Stimulated activated CD8-positive, alpha-beta memory T cell treated with anti-CD3 and anti-CD28 coated beads, Interleukin-12 subunit alpha, Interleukin-12 subunit beta, amount 100 ng/mL, for 1 hour (primary cell): ENCODE measurements at regions not wholly inside any gene's neighbourhood (a gene's known extent, or its start where the extent isn't known, plus 50 kb on each side); places are given as distances from the start of the nearest gene placed in this dataset.
"Not testable (repeated sequence)": the region's sequence is repeated elsewhere in the genome, so short reads cannot be mapped to it uniquely, and the experiment has no call there.

Source experiments
- DNase-seq: peaks from one replicate; pipeline ENCODE4 v3.0.0-alpha.2; 2020; ENCODE audit warnings: low read depth

DNA sequence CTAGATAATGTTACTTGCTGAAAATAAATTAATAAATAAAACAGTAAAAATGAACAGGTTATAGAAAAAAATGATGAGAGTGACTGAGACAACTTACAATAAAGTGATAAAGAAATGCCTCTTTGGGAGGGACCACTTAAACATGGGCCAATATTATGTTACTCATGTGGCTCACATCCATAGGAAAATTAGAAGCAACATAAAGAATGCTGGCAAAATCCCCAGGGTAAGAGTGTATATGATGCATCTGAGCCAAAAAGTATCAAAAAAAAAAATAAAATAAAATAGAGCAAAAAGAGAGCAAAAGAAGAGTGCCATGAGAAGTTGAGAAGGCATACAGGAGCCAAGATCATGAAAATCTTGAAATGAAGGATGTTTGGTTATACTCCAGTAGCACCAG, 818.0 kb downstream of the LTN1 start:
- no peak for DNase-seq

DNA sequence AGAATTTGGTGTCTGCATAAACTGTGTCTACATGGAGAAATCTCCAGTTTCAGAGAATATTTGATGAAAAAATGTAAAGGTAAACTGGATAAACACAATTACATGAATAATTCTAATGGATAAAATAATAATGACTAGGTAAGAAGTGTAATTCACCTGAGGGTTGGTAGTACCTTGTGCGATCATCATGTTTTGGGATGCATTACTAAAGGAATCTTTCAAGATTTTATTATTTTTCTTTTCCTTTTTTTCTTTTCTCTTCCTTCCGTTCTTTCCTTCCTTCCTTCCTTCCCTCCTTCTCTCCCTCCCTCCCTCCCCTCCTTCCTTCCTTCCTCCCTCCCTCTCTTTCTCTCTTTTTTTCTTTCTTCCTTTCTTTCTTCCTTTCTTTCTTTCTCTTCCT, 818.7 kb downstream of the LTN1 start:
- DNase-seq: no peak

DNA sequence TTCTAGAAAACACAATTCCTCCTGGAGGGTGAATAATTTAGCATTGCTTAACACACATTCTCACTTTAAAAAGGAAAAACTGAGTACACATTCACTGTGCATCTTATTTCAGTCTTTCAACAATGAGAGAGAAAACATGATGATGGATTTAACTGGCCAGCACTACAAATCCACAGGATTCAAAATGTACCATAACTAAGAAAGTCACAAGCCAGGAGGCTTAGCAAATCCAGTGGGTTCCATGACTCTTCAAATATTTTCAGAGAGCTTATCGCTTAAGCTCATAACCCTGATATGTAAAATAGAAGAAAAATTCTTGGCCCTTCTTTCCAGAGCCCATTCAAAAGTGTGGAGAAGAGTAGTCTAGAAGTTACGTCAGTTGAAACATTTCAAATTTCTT, 820.3 kb downstream of the LTN1 start:
- DNase-seq: no peak

DNA sequence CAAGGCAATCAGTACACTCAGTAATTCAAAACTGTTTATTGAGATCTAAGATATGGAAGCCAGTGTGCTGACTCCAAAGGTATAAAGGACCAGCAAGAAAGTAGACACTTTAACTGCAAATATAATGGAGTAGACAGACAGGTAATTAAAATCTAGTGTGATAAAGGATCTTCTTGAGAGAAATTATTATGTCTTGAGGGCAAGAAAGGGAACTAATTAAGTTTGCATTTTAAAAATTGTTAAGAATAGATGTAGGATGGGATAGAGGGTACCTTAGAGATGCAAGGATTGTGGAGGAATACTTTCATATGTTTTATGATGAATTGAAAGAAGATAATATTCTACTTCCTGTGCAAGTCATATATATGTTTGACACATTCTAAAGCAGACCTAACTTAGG, 825.3 kb downstream of the LTN1 start:
- no peak for DNase-seq

DNA sequence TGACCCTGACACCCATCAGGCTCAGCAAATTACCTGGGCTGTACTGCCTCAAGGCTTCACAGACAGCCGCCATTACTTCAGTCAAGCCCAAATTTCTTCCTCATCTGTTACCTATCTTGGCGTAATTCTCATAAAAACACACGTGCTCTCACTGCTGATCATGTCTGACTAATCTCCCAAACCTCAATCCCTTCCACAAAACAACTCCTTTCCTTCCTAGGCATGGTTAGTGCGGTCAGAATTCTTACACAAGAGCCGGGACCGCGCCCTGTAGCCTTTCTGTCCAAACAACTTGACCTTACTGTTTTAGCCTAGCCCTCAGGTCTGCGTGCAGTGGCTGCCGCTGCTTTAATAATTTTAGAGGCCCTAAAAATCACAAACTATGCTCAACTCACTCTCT, 828.2 kb downstream of the LTN1 start:
- not testable (repeated sequence) for DNase-seq

DNA sequence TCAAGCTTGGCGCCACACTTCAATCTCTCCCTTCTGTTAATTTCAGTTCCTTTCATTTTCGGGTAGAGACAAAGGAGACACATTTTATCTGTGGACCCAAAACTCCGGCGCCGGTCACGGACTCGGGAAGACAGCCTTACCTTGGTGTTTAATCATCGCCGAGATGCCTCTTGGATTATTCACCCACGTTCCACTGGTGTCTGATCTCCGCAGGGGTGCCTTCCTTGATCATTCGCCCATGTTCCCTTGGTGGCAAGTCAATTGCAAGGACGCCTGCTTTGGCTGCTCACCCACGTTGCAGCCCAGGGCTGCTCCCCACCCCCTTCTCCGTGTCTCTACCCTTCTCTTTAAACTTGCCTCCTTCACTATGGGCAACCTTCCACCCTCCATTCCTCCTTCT, 830.6 kb downstream of the LTN1 start:
- not testable (repeated sequence) for DNase-seq

DNA sequence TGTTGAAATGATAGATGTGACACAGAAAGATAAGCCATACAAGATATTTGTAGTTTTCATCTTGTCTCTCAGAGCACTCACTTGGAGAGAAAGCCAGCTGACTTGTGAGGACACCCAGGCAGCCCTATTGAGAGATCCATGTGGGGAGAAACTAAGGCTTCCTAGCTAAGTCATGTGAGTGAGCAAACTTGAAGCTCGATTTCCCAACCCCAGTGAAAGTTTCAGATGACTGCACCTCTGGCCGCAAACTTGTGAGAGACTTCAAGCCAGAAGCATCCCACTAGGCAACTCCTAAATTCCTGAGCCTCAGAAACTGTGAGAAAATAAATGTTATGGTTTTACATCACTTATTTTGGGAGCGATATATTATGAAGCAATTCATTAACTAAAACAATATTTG, 832.3 kb downstream of the LTN1 start:
- no peak for DNase-seq

DNA sequence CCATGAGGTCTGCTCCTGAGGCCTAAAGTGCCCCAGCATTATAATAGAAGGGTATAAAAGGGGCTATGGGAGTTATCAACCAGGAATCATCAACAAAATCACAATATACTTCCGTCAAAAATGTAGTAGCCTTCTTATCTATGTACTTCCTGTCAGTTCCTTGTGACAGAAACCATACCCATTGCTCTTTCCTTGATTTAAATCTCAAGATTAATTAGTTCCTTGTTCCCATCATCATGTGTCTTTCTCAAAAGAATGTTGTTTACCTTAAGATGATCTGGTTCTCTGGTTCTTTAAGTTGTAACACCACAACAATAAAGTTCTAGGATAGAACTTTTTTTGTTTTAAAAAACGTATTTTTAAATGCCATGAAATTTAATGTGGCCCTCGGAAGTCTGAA, 833.3 kb downstream of the LTN1 start:
- DNase-seq: no peak

DNA sequence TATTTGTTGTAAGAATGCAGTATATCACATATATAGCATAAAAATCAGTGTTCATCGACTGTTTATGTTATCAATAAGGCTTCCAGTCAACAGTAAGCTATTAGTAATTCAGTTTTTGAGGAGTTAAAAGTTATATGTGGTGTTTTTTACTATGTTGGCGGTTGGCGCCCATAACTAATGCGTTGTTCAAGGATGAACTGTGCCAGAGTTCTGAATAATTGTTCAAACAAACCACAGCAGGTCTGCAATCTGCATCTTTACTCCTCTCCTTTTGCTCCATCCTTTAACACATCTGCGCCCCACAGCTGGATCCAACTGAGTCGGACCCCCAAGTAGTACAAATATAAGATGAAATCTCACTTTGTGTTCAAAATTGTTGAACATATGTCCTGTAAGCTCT, 836.1 kb downstream of the LTN1 start:
- DNase-seq: no peak

DNA sequence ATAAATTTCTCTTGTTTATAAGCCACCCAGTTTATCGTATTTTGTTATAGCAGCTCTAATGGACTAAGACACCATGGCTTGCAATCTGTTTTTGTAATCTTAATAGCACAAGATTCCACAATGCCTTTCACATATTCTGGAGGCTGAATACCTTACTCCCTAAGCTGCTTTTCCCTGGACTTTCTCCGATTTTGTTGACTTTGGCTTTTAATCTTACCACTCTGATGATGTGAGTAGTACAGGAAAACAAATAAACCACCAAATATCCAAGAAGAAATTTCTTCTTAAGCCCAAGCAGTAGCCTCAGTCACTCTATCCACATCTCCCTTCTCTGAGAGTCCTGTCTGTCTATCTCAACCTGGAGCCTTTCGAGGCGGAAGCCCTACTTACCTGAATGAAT, 838.6 kb downstream of the LTN1 start:
- no peak for DNase-seq

DNA sequence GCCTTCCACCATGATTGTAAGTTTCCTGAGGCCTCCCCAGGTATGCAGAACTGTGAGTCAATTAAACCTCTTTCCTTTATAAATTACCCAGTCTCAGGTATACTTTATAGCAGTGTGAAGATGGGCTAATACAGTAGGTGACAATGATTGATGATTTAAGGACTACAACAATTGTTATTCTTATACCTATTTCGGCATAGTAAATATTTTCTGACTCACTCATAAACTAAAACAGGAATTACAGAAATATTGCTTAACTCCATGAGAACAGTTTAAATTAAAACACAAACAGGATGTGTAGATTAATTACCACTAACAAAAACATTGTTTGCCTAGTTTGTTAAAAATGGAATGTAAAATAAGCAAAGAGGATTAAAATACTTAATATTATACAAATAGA, 839.9 kb downstream of the LTN1 start:
- DNase-seq: no peak

DNA sequence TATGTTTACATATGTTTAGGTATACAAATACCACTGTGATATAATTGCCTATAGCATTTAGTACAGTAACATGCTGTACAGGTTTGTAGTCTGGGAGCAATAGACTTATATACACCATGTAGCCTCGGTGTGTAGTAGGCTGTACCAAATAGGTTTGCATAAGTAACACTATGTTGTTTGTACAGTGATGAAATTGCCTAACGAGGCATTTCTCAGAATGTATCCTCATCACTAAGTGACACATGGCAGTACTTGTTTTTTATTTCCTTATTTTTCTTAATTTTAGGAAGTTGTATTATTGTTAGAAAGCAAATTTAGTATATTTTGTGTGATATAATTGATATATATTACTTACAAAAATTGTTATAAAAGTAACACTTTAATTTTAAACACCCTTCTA, 840.9 kb downstream of the LTN1 start:
- no peak for DNase-seq

DNA sequence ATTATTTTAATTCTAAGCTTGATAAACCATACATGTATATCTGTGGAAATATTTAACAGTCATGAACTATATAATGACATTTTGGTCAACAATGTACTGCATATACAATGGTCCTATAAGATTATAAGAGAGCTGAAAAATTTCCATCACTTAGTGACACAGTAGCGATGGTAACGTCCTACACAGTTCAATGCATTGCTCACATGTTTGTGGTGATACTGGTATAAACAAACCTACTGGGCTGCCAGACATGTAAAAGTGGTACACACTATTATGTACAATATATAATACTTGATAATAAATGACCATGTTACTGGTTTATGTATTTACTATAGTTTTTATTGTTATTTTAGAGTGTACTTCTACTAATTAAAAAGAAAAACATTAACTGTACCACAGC, 841.9 kb downstream of the LTN1 start:
- no peak for DNase-seq

DNA sequence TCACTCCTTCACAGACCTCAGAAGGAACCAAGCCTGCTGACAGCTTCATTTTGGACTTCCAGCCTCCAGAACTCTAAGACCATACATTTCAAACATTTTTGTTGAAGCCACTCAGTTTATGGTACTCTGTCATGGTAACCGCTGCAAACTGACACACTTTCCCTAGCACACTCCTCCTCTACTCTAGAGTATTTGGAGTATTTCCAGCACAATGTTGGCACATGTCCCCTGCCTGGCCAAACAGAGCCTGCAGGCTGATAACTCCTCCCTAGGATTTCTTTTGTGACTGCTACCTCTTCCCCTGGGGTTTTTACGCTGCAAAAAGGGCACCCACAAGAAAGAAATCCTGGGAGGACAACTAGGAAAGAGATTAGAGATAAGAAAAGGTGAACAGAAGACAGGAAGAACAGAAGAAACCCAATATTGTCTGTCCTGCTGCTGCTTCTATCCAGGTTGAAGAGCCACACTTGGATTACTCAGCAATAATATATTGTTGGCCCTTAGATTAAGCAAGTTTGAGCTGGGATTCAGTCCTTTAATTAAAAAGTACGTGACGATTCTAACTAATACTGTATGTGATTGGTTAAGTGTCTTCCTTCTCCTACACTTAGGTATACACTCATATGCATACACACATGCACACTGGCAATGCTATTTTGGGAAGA, 844.1 kb downstream of the LTN1 start:
- no peak for DNase-seq

DNA sequence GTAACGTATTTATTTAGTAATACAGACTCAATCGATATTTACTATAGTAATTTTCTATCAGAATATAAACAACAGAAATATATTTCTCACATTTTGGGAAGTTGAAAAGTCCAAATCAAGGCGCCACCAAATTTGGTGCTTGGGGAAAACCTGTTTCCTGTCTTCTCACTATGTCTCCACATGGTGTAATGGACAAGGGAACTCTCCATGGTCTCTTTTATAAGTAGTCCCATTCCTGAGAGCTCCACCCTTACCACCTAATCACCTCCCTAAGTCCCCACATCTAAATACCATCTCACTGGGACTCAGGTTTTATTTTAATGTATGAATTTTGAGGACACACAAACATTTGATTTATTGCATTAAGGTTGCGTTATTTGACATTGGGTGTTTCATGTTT, 848.0 kb downstream of the LTN1 start:
- DNase-seq: no peak

DNA sequence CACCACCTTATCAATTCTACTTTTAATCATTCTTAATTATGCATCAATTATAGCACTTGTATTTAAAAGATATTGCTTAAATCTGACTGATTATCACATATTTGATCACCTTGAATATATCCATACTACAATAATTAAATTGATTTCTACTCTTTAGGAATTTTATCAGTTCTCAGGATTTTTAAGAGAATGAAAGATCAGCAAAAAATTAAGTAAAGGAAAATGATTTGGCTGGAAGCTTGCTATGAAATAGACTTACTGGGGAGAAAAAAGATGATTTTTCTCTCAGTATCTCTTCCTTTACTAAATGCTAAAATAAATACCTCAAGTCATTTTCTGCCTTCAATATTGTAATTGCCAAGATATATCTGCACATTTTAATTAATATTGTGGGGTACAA, 848.6 kb downstream of the LTN1 start:
- DNase-seq: no peak

DNA sequence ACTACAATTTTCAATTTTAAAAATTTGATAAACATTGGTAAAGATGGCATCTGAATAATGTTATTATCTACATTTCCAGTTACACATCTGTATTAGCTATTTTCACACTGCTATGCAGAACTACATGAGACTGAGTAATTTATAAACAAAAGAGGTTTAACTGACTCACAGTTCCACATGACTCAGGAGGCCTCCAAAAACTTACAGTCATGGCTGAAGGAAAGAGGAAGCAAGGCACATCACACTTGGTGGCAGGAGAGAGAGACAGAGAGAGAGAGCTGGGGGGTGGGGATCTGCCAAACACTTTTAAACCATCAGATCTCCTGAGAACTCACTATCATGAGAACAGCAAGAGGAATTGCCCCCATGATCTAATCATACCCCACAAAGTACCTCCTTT, 850.0 kb downstream of the LTN1 start:
- DNase-seq: no peak

DNA sequence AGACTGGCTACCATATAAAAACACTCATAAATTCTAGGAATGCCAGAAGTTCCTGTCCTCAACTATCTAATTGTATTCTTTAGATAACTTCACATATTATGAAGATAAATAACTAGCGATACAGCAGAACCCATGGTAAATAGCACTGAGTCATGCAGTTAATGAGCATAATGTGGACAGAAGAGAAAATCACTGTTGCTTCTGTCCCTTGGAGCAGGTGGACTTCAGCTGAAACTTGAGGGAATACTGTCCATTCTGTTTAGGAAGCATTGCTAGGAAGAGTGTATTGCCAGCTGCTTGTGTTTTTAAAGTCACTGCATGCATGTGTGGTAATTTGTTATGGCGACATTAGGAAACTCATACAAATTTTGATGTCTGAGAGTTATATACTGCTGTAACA, 854.4 kb downstream of the LTN1 start:
- DNase-seq: no peak

DNA sequence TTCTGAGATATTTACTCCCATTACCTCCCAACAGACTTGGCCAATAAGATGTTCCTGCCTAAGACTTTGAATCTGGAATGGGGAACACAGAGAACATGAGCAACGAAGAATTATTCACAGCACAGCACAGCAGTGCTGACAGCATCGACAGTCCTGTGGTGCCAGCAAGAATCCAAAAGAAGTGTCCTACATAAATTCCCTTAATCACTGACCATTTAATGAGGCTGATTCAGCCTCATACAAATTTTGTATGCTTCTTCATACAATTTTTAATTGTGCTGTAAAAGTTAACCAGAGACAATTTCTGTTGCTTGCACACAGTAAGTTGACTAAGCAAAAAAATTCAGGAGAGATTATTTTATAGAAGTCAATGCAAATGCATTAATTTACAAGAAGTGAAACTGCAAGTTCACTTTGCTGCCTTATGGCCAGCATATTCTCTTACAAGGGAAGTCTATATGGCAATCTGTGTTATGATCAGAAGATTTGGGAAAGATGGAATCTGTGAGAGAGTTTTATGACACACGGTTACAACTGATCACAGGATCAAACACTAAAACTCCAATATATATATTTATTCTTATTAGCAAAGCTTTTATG, 855.9 kb downstream of the LTN1 start:
- DNase-seq: no peak

DNA sequence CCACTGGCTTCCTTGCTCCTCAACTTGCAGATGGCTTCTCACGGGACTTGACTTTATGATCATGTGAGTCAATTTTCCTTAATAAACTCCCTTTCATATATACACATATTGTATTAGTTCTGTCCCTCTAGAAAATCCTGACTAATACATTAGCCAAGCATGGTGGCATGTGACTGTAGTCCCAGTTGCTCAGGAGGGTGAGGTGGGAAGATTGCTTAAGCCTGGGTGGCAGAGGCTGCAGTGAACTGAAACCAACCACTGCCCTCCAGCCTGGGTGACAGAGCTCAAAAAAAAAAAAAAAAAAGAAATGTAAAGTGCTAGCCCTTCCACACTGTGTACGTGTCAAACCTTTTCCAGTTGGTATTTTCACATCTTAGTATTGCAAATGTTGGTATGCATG, 857.0 kb downstream of the LTN1 start:
- DNase-seq: no peak

DNA sequence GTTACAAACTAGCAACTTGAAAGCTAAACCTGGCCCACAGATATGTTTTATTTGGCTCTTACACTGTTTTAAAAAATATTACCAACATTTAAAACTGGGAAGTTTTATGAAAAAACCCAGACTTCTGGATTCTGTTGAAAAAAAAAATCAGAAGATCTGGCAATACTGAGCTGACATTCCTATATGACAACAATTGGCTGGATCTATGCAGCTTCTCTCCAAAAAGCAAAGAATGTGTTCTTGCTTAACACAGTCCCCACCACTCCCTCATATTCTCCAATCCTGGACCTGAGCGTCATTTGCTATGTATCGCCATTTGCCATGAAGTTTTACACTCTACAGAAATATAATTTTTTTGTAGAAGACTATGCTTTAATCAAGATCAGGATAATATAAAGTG, 859.6 kb downstream of the LTN1 start:
- no peak for DNase-seq

DNA sequence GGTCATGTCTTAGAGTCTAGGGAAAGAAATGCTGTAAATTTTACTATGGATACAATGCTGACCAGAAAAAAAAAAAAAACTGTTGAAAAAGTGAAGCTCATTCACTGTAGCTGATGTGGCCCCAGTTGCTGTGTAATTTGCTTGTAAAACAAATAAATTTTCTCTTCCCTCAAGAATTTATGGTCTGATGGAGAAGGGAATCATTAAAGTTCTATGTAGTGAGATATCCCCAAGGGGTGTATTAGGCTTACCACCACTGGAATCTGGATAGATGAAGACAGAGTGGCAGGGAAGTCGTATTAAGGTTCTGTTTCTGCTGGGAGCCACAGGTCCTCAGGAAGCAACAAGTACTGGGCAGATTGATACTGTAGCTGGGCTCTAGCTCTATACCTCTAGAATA, 860.0 kb downstream of the LTN1 start:
- no peak for DNase-seq

DNA sequence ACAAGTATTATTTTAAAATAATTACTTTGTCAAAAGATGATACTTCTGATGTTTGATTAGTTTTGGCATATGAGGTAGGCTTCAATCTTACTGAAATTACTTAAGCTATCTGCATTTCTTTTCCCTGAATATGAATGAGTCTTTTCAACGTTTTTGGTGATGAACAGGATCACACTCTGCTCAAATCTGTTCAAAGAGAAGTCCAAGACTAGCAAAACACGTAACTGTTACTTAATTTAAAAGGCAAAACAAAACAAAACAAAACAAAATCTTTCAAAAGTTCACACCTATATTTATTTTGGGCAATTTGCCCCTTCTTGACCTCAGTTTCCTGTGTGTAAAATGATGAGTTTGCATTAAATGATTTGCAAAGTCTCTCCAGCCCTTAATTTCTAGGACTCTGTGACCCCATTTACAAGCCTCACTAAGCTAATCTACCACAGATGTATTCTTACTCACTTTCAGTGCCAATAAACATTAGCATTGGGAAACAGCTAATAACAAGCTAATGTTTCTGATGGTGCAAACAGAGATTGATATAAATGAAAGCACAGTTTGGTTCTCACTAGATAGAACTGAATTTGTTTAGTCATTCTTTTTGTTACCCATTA, 865.4 kb downstream of the LTN1 start:
- DNase-seq: no peak
